HG03196 (cell line): ENCODE measurements at regions not wholly inside any gene's neighbourhood (a gene's known extent, or its start where the extent isn't known, plus 50 kb on each side); places are given as distances from the start of the nearest gene placed in this dataset.
"Not testable (repeated sequence)": the region's sequence is repeated elsewhere in the genome, so short reads cannot be mapped to it uniquely, and the experiment has no call there.

Source experiments
- ATAC-seq: cut with Tn5 transposase; IDR thresholded peaks from one replicate; pipeline ENCODE4 v1.9.1; 2021; ENCODE audit not compliant: unreplicated experiment

DNA sequence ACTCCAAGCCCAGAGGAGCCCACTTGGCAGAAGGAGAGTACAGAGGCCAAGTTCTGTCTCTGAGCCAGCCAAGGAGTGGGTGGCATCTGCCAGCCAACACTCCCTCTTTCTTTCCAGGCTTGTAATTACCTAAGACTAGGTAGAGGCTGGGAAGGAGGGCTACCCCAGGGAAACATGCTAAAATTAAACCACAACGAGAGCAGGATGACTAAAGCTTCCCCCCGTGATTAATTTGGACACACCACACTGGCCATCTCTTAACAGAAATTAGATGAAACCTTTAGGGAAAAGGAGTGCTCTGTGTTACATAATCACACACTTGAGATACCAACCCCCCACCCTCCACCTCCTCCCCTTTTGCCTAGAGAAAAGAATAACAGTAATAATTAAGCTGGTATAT, 102.1 kb upstream of the ZC3H12A start:
- ATAC-seq: no peak

GRCh38 chr1:37372711-37373110, 101.7 kb upstream of the ZC3H12A start:
- ATAC-seq: no peak

- no peak for ATAC-seq
Observed at GRCh38 chr1:37373413-37373812, 101.0 kb upstream of the ZC3H12A start.

GRCh38 chr1:37380546-37380945, 93.8 kb upstream of the ZC3H12A start:
- not testable (repeated sequence) for ATAC-seq

- ATAC-seq: no peak
Observed at GRCh38 chr1:37387854-37388253, 86.5 kb upstream of the ZC3H12A start.

GRCh38 chr1:37389327-37389726, 85.1 kb upstream of the ZC3H12A start:
- ATAC-seq: no peak

DNA sequence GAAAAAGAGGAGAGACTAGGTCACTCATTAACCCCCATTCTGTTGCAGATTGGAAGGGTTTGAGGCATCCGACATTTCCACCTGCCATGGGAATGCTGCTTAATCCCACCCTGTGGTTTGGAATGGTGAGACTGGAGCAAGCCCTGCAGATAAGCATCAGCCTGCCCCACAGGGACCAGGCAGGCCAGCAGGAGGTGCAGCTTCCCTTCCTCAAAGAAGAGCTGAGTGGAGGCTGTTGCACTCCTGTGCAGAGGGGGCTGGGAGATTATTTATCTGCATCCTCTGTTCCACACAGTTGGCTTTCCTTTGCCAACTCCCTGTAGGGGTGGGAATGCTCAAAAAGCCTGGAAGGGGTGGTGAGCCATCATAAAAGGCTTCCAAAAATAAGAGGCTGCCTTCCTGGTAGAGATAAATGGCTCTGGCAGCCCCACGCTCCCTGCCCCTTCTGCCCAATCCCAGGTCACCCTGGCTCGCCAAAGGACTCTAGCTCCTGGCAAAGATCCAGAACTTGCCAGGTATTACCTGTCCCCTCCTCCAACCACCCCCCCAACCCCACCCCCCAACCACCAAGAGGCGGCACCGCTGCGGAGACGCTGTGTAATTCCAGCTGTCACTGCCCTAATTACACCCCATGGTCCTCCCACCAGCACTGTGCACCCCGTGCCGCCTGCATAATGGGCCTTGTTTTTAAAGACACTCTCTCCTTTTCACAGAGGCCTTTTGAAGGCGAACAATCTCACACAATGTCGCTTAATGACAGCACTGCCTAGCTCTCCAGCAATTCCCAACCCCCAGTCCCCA, 83.0 kb upstream of the ZC3H12A start:
- no peak for ATAC-seq

DNA sequence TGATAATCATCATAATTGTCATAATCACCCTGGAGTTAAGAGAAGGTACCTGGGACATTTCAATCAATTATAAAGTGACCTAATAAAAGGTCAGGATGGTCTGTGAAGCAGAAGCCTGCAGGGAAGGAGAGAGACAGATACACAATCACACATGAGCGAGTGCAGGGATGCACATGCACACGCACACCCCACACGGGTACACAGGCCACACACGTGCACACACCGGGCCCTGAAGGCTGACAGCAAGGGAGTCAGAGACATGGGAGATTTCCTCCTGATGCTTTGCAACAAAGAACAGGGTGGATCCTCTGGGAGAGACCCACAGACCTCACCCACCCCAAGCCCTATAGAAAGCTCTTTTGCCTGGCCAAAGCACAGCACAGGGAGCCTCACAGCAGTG, 82.3 kb upstream of the ZC3H12A start:
- no peak for ATAC-seq

GRCh38 chr1:37393173-37394120, 80.9 kb upstream of the ZC3H12A start:
- no peak for ATAC-seq

- ATAC-seq: no peak
Observed at GRCh38 chr1:37394574-37395464, 79.6 kb upstream of the ZC3H12A start.

- no peak for ATAC-seq
Observed at GRCh38 chr1:37398096-37398495, 76.3 kb upstream of the ZC3H12A start.

- ATAC-seq: no peak
Observed at GRCh38 chr1:37399205-37399604, 75.2 kb upstream of the ZC3H12A start.

- ATAC-seq: no peak
Observed at GRCh38 chr1:37399830-37400464, 74.4 kb upstream of the ZC3H12A start.

DNA sequence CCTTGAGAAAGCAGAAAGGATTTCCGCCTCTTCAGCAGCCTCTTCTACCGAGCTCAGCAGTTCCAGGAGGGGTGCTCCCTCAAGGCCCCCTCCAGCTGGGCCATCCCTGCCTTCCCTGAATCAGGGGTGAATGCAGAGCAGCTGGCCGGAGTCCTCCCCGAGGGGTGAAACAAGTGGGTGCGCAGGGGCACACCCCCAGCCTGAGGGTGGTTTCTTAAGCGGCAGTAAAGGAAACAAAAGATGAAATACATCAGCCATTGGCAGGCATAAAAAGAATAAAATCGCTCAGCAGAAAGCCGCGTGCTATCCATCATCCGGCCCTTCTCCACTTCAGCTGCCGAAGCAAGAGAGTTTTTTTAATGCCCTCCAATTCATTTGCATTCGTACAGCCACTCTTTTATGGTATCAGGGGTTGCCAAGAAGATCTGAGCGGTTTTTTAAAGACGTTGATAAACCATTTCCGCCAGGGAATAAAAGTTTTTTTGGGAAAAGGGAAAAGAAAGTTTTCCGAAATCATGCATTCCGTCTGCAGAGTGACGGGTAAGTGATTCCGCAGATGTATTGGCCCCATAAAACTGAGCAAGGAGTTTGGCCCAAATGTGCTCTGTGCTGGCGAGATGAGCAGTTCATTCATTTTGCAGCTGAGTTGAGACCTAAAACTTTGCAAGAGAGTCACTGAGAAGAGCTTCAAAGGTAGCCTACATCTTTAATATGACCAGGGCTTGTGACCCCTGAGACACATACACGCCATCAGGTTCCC, 73.7 kb upstream of the ZC3H12A start:
- no peak for ATAC-seq

GRCh38 chr1:37403166-37403565, 71.2 kb upstream of the ZC3H12A start:
- no peak for ATAC-seq

GRCh38 chr1:37404711-37405110, 69.7 kb upstream of the ZC3H12A start:
- ATAC-seq: no peak

DNA sequence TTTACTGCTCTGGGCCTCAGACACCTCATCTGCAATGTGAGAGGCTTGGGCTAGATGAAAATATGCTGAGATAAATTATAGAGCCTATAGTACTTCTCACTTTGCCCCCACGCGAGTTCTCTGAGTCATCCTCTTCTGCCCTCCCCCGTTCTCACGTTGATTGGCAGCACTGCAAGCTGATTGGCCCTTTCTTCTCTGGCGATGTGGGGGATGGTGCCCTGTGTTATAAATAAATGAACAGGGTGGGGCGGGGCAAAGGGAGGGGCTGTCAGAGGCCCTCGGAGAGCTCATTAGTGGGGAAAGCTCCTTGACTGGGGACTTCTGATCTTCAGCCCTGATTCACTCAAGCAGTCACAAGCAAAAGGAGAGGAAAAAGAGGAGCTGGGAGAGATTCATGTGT, 64.3 kb upstream of the ZC3H12A start:
- no peak for ATAC-seq

DNA sequence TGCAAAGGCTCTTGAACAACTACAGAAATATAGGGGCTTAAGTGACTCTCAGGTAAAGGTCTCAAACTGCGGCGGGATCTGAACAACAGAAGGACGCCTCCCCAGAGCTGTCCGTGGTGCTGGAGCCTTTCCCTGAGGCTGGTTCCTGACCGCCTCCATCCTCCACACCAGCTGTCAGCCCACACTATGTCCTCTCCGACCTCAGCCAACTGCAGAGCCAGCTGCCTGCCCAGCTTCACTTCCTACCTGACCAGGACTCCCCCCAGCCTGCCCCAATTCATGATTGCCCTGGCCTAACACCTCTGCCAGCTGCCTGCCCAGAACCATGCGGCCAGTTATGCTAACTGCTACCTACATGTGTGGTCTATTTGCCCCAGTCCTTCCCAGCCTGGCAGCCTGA, 63.6 kb upstream of the ZC3H12A start:
- ATAC-seq: no peak

DNA sequence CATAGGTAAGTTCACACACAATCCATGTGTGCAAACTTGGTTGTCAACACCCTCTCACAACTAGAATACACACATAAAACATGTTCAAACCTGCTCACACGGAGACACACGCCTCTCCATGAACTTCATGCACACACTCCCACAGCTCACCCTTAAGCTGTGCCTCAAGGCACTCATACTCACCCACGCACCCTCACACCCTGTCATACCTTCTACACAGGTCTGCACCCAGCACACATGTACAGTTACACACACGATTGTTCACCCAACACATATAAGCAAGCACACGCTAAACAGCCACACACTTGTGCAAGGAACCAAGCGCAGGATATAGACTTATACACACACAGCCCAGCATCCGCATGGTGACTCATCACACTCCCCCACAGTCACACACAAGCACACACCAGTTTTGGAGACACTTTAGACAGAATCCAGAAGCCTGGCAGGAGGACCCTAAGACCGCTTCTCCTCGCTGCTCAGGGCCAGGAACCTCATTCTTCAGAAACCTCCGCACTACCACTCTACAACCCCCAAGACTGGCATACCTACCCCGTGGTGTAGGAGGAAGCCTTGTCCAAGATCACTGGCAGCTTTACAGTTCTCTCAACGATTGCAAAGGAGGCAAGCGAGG, 58.7 kb upstream of the ZC3H12A start:
- no peak for ATAC-seq
